Cardiac fibroblast (primary cell): ENCODE measurements at regions not wholly inside any gene's neighbourhood (a gene's known extent, or its start where the extent isn't known, plus 50 kb on each side); places are given as distances from the start of the nearest gene placed in this dataset.

Experiments used
- DNase-seq, 2 donors: peaks; one replicate each; pipeline versions ENCODE4 v3.0.0 to v3.0.0-alpha.2; 2010; ENCODE audit warnings: low read depth in 2 of 2
- H3K4me3 ChIP-seq, 2 donors: replicated peaks in 1 of 2; 1 replicate in 1 of 2; 2 replicates in 1 of 2; pipeline ENCODE4 v1.5.1; 2011; ENCODE audit warnings: low read depth in 2 of 2, low read length in 2 of 2, mild to moderate bottlenecking in 2 of 2, moderate library complexity in 1 of 2
- TF ChIP-seq, protein P1 (sequence below): IDR thresholded peaks from one replicate; pipeline ENCODE4 v1.5.1; 2011; ENCODE audit warnings: low read depth, mild to moderate bottlenecking, low read length, inconsistent platforms

DNA sequence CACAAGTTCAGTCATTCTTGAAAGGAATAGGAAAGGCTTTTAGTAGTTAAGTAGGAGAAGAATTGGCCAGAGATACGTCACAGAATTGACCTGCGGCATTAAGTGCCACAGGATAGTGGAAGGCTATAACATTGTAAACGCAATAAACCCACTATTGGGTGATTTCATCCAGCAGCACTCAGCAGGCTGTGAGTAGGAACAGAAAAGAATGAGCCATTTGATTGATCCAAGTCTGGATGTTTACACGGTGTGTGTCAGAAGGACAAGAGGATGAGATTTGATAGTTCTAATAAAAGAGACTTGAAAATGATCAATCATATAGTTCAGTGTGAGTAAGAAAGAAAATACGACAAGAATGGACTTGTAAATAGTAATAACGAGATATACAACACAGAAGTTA, 110.0 kb upstream of the MTAP start:
- DNase-seq, result no peak
- TF ChIP-seq, protein P1, sequence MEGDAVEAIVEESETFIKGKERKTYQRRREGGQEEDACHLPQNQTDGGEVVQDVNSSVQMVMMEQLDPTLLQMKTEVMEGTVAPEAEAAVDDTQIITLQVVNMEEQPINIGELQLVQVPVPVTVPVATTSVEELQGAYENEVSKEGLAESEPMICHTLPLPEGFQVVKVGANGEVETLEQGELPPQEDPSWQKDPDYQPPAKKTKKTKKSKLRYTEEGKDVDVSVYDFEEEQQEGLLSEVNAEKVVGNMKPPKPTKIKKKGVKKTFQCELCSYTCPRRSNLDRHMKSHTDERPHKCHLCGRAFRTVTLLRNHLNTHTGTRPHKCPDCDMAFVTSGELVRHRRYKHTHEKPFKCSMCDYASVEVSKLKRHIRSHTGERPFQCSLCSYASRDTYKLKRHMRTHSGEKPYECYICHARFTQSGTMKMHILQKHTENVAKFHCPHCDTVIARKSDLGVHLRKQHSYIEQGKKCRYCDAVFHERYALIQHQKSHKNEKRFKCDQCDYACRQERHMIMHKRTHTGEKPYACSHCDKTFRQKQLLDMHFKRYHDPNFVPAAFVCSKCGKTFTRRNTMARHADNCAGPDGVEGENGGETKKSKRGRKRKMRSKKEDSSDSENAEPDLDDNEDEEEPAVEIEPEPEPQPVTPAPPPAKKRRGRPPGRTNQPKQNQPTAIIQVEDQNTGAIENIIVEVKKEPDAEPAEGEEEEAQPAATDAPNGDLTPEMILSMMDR, result no peak
- H3K4me3 ChIP-seq, result no peak overlapping the region

DNA sequence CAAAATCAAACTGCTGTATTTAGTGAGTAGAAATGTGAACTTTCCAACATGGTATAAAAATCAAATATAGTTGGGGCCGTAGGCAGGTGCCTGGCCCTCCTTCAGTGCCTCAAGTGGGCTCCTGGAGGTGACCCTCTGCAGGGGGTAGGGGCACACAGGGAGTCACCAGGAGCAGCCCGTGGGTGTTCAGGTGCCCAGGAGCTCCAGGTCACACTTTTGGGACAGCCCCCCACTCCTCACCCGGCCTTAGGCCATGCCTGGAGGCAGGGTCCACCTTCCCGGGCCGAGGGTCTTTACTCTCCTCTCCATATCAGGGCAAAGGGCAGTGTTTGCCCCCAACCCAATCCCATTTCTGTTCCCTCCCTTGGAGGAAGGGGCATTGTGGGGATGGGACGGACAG, 108.0 kb upstream of the MTAP start:
- no peak overlapping the region for H3K4me3 ChIP-seq
- no peak for DNase-seq
- TF ChIP-seq, protein P1, result no peak

- TF ChIP-seq, protein P1, result no peak
- H3K4me3 ChIP-seq, result no peak overlapping the region
- no peak for DNase-seq
These were observed 107.0 kb upstream of the MTAP start for GRCh38 chr9:21695443-21695842.

GRCh38 chr9:21695874-21696341, 106.5 kb upstream of the MTAP start:
- no peak overlapping the region for H3K4me3 ChIP-seq
- TF ChIP-seq, protein P1, result no peak
- no peak for DNase-seq

- H3K4me3 ChIP-seq, result no peak overlapping the region
- DNase-seq, result peak; percentile 41 to 53
- TF ChIP-seq, protein P1, result peak; percentile 21
These were observed 106.0 kb upstream of the MTAP start for GRCh38 chr9:21696411-21696871.

GRCh38 chr9:21708260-21708711, 94.2 kb upstream of the MTAP start:
- DNase-seq, result no peak
- TF ChIP-seq, protein P1, result no peak
- H3K4me3 ChIP-seq, result no peak overlapping the region

DNA sequence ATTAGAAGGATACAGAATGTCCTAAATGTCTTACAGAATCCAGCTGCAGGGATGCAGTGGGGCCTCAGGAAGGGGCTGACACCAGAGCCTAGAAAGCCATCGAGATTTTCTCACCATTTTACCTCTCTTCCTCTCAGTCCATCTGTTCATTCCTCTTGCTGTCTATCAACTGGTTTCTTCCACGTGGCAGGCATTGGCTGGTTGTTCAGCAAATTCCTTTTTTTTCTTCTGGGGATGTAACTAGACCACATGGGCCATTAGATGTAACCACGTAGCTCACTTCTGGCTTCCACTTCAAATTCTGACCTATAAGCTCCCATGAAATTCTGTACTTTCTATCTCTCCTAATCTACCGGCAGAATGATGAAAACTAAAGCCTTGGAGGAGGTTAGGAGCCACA, 93.6 kb upstream of the MTAP start:
- TF ChIP-seq, protein P1, result no peak
- no peak for DNase-seq
- H3K4me3 ChIP-seq, result no peak overlapping the region
